ENCODE measurements at regions not wholly inside any gene's neighbourhood (a gene's known extent, or its start where the extent isn't known, plus 50 kb on each side); places are given as distances from the start of the nearest gene placed in this dataset. TPM values are rescaled to one million over a fixed set of nuclear protein-coding genes. Genes with fewer than 3 reads are reported as not detected.
"Not testable (repeated sequence)": the region's sequence is repeated elsewhere in the genome, so short reads cannot be mapped to it uniquely, and the experiment has no call there.

DNA sequence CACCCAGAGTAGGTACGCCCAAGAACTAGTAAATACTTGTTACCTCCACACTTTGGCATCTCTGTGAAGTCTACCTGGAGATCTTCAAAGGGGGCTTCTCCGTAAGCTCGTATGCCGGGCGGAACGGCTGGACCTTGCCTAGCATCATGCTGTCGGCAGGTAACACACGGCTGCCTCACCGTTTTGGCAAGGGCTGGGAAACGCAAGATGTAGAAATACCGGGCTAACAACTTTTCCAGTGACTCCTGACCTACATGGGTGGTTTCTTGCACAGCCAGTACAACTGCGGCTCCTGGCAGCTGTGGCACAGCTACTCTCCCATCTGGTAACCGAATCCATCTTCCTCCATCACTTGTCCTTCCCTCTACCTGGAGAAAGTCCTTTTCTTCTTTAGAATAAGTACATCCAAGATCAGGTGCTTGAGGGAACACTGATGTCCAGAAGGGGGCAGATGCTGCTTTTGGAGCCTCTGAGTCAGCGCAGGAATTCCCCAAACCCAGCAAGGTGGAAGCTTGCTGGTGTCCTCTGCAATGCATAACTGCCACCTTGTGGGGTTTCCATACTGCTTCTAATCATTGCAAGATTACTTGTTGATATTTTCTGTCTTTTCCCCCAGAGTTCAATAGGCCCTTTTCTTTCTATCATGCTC is 59.7 kb upstream of the FRG2C start:
- intact Hi-C loops (cut with DNase I); DNase-seq; ATAC-seq (ENCODE audit: poor library complexity): not testable (repeated sequence)

DNA sequence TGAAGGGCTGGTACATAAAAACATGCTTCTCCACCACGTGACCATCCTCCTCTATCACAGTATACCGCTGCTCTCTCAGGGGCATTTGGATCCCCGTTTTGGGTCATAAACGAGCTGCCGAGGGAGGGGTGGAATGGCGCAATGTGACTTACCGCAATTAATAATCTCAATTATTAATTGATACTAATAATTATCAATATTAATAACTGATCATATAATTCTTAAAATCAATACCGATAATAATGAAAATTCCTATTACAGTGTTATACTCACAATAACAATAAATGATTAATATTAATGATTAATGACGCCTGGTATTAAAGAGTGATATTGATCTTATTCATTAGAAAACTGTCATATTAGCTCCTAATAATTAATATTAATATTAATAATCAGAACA is 56.1 kb upstream of the FRG2C start:
- DNase-seq; ATAC-seq (ENCODE audit: poor library complexity); intact Hi-C loops (cut with DNase I): not testable (repeated sequence)

DNA sequence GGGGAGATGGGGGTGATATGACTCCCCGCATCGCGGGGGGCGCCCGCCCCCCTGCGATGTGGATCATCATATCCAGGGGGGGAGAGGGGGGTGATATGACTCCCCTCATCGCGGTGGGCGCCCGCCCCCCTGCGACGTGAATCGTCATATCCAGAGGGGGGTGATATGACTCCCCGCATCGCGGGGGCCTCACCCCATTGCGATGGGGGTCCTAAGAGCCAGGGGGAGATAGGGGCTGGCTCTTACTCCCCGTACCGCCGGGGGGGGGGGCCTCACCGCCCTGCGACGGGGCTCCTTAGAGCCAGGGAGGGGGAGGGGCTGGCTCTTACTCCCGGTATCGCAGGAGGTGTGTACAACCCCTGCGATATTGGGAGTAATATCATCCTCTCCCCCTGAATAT is 54.5 kb upstream of the FRG2C start:
- intact Hi-C loops (cut with DNase I); ATAC-seq (ENCODE audit: poor library complexity); DNase-seq: not testable (repeated sequence)

DNA sequence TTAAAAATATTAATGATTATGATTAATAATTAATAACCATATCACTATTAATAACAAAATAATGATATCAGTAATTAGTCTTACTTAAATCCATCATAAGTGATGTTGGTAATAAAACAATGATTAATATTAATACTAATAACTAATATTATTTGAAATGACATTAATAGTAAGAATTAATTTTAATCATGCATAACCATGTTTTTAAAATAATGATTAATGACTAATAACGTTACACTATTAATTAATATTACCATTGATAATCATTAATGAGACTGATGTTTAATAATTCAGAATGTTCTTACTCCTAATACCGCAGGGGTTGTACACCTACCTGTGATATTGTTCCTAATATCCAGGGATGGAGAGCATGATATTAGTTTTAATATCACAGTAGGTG is 53.4 kb upstream of the FRG2C start:
- ATAC-seq (ENCODE audit: poor library complexity) (no peak), DNase-seq (no peak)
- intact Hi-C loops (cut with DNase I), result no loop called here

DNA sequence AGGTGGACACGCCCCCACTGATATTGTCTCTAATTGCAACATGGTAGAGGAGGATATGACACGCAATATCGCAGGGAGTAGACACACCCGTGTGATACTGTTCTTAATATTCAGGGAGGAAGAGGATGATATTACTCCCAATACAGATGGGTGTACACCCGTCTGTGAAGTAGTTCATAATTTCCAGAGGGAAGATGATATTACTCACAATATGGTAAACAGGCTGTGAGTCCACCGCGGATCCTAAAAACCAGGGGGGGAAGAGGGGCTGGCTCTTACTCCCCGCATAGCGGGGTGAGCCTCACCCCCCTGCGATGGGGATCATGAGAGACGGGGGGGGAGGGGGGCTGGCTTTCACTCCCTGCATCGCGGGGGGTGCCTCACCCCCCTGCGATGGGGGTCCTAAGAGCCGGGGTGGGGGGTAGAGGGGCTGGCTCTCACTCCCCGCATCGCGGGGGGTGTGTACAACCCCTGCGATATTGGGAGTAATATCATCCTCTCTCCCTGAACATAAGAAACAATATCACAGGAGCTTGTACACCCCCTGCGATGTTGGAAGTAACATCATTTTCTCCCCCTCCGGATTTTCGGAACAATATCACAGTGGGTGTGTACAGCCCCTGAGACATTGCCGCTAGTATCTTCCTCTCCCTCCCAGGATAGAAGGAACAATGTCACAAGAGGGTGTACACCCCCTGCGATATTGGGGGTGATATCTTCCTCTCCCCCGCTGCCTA is 52.2 kb upstream of the FRG2C start:
- DNase-seq; intact Hi-C loops (cut with DNase I); ATAC-seq (ENCODE audit: poor library complexity): not testable (repeated sequence)

Small RNA genes in the stretch of these regions (microRNA-seq; reads per million reads assigned to microRNA genes)
- gene MIR4444-2, result not detected

All from Right ventricle myocardium superior (tissue), 1 donor.